ENCODE measurements at regions not wholly inside any gene's neighbourhood (a gene's known extent, or its start where the extent isn't known, plus 50 kb on each side); places are given as distances from the start of the nearest gene placed in this dataset.

- no peak for TF ChIP-seq CTBP1 (IDR thresholded peaks at IDR 0.05; ENCODE audit: borderline replicate concordance)
- no peak for TF ChIP-seq ZNF384 (IDR thresholded peaks at IDR 0.05)
- no peak for TF ChIP-seq L3MBTL2 (conservative IDR thresholded peaks at IDR 0.05)
Measured at GRCh38 chr10:78650122-78650521, 418.6 kb upstream of the ZMIZ1 start.

All from HEK293T (cell line).